ENCODE measurements at regions not wholly inside any gene's neighbourhood (a gene's known extent, or its start where the extent isn't known, plus 50 kb on each side); places are given as distances from the start of the nearest gene placed in this dataset.

- no peak for DNase-seq
Observed at GRCh38 chr4:11496351-11496829, 67.7 kb upstream of the HS3ST1 start.

- DNase-seq = no peak
Observed at GRCh38 chr4:11495818-11496217, 67.1 kb upstream of the HS3ST1 start.

GRCh38 chr4:11495291-11495690 lies 66.6 kb upstream of the HS3ST1 start:
- DNase-seq = no peak

GRCh38 chr4:11494232-11494631 lies 65.5 kb upstream of the HS3ST1 start:
- DNase-seq = no peak

DNA sequence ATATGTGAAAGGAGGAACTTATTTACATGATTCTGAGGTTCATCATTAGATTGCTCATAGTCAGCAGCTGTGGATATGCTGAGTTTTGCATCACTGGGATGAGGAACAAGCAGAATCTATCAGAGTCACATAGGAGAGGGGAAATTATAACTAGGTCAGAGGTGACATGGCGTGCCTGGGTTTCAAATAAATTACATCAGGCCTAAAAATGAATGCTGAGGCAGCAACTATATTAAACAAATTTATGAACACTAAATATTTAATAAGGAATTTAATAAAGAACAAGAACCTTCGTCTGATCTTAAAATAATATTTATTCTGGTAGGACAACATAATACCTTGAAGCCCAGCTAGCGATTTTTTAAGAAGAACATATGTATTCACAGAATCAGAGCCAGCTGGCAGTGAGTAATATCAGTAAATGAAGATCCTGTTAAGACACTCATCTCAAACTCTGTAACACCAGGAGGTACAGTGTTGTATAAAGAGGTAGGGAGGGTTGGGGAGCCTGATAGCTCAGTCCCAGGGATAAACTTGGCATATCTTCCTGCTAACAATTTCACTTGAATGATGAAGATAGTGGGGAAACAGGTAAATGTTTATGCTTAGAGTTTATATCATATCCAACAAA lies 60.9 kb upstream of the HS3ST1 start:
- DNase-seq = no peak

DNA sequence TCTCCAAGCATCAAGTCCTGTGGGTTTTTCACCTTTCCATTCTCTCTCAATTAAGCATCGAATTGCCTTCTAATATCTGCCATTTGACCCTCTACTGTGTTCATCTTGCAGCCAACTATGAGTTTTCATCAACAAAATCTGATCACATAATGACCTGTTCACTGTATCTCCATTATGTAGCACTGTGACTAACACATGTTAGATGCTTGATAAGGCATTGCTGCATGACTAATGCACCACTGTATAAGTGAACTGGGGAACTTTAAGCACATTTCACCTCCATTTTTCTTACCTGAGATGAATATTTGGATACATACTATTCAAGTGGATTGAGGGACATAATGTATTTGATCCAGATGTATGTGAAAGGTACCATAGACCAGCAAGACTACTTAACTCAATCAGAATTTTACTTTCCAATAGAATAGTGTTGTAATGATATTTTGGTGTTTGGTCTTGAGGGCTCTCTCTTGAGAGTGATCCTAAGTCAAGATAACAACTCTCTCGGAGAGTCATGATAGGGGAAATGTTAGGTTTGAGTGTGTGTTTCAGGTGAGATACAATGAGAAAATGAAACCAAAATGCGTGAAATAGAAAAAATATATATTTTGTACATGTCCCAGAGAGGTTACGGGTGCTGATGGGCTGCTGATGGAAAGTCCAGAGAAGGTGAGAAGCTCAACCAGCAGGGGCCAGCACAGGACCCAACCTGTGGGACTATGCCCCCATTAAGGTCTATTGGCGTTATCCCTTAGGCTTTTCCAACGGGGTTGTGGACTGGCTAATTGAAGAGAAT lies 60.2 kb upstream of the HS3ST1 start:
- DNase-seq = no peak

DNA sequence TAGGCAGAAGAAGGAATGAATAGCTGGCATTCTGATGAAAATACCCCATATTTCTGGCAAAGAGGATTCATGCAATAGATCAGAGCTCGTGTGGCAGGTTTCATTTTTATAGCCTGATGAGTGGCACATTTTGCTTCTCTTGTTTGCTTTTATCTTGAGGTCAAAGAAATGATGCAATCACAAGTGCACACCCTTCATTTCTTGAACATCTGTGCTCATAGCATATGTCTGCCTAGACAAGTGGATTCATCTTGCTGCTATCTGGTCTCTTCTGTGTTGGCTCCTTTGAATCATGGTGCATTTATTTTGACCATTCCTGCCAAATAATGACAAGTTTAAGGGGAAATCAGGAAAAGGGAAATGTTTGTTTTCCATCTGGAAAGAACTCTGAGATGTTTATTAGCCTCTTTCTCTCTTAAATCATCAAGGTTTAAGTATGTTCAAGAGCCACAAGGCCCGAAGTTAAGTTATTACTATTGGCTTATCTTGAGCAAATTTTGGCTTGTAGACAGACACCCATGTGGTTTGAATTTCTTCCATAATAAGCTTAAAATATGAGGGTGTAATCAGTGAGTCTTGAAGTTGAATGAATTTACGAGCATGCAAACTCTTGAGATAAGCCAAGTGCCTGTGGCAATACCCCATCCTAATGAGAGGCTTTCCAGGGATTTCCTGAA lies 59.3 kb upstream of the HS3ST1 start:
- DNase-seq = no peak

- no peak for DNase-seq
Observed at GRCh38 chr4:11487139-11487538, 58.4 kb upstream of the HS3ST1 start.

GRCh38 chr4:11485926-11486325 lies 57.2 kb upstream of the HS3ST1 start:
- no peak for DNase-seq

DNA sequence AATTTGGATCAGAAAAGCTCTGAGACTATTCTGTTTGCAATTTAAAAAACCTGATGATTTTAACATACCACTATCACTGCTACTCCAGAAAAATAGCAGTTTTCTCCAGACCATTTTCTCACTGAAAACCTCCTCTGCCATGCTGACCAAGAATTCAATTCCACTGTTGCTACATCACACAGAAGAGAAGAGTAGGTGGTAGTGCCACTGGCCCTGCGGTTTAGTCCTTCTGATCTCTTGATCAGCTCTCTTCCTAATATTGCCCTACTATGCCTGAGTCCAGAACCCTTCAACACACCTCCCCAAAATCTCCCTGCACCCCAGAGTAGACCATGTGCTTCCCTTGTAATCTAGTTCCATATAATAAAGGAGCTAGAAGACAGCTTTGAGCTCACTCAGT lies 55.8 kb upstream of the HS3ST1 start:
- no peak for DNase-seq

- no peak for DNase-seq
Observed at GRCh38 chr4:11483046-11483445, 54.4 kb upstream of the HS3ST1 start.

DNA sequence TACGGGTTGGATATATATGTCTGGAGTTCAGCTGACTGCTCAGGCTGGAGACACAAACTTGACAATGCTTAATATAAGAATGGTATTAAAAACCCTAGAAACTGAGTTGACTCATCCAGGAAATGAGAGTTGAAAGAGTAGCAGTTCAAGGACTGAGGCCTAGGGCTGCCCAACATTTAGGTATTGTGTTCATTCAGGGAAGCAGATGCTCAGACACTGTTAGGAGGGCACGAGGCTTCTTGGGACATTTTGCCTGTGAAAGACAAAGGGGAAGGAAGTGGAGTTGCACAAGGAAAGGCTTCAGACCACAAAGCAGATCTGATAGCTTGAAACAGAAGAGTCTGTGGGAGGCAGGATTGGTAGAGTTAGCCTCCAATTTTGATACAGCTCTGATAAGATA lies 52.0 kb upstream of the HS3ST1 start:
- DNase-seq = no peak
